ENCODE measurements at regions not wholly inside any gene's neighbourhood (a gene's known extent, or its start where the extent isn't known, plus 50 kb on each side); places are given as distances from the start of the nearest gene placed in this dataset.
A peak's percentile ranks its signal among the peaks of the same experiment; 100 is the strongest.

DNA sequence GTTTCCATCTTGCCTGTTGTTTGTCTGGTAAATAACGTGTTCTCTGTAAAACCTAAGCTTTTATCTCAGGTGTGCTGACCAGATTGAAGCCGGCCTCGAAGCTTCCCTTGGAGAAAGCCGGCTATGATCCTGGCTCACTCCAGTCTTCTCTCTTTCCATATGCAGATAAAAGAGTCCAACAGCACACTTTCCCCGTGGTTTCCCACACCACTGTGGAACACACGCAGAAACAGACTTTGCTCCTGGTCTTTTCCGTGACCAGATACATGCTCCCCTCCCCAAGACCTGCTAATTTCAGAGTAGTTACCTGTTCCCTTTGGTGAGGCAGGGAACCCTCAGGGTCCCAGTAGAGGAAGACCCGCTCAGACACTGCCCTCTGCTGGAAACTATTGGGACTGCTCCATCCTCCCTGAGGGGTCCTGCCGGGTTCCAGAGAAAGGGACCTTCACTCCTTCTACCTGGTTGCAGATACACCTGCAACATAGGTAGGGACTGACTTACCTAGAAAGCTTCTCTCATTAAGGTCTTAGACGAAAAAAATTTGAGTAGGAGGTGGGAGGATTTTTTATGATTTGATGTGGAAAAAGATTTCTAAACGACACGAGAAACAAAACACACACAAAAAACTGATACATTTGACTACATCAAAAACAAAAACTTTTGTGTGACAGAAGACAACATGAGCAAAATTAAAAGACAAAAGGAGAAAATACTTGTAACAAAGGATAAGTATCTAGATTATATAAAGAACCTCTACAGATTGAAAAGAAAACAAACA lies 415.4 kb upstream of the CCDC196 start:
- H3K27me3 ChIP-seq (ENCODE audit: low read length): no peaks in the 10 kb centered on the region
- no peak overlapping the region for H2AFZ ChIP-seq (ENCODE audit: low read depth, low read length, severe bottlenecking)
- H4K20me1 ChIP-seq (ENCODE audit: low read depth, low read length): no peaks in the 10 kb centered on the region
- no peaks in the 10 kb centered on the region for H3K79me2 ChIP-seq (ENCODE audit: insufficient read depth, low read length)
- H3K9me3 ChIP-seq (ENCODE audit: insufficient read depth, low read length): no peaks in the 10 kb centered on the region
- no peak overlapping the region for H3K4me2 ChIP-seq (ENCODE audit: low read depth, low read length, poor library complexity, severe bottlenecking)
- no peaks in the 10 kb centered on the region for H3F3A ChIP-seq (ENCODE audit: insufficient read depth)
- no peak overlapping the region for H3K9ac ChIP-seq (ENCODE audit: low read length)
- H3K27ac ChIP-seq (ENCODE audit: low read depth, low read length): no peak overlapping the region
- no peak for TF ChIP-seq EZH2phosphoT487 (conservative IDR thresholded peaks at IDR 0.05; ENCODE audit: low read length)
- TF ChIP-seq, protein P1, sequence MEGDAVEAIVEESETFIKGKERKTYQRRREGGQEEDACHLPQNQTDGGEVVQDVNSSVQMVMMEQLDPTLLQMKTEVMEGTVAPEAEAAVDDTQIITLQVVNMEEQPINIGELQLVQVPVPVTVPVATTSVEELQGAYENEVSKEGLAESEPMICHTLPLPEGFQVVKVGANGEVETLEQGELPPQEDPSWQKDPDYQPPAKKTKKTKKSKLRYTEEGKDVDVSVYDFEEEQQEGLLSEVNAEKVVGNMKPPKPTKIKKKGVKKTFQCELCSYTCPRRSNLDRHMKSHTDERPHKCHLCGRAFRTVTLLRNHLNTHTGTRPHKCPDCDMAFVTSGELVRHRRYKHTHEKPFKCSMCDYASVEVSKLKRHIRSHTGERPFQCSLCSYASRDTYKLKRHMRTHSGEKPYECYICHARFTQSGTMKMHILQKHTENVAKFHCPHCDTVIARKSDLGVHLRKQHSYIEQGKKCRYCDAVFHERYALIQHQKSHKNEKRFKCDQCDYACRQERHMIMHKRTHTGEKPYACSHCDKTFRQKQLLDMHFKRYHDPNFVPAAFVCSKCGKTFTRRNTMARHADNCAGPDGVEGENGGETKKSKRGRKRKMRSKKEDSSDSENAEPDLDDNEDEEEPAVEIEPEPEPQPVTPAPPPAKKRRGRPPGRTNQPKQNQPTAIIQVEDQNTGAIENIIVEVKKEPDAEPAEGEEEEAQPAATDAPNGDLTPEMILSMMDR (IDR thresholded peaks at IDR 0.05; ENCODE audit: insufficient read depth, low read length, poor library complexity, severe bottlenecking): peak; percentile 82
- no peaks in the 10 kb centered on the region for H3K36me3 ChIP-seq (ENCODE audit: low read length)
- no peak overlapping the region for H3K4me3 ChIP-seq (ENCODE audit: insufficient read depth, low read length, poor library complexity, severe bottlenecking)
- no peaks in the 10 kb centered on the region for H3K9me2 ChIP-seq (replicated peaks; ENCODE audit: insufficient read depth, low read length)

DNA sequence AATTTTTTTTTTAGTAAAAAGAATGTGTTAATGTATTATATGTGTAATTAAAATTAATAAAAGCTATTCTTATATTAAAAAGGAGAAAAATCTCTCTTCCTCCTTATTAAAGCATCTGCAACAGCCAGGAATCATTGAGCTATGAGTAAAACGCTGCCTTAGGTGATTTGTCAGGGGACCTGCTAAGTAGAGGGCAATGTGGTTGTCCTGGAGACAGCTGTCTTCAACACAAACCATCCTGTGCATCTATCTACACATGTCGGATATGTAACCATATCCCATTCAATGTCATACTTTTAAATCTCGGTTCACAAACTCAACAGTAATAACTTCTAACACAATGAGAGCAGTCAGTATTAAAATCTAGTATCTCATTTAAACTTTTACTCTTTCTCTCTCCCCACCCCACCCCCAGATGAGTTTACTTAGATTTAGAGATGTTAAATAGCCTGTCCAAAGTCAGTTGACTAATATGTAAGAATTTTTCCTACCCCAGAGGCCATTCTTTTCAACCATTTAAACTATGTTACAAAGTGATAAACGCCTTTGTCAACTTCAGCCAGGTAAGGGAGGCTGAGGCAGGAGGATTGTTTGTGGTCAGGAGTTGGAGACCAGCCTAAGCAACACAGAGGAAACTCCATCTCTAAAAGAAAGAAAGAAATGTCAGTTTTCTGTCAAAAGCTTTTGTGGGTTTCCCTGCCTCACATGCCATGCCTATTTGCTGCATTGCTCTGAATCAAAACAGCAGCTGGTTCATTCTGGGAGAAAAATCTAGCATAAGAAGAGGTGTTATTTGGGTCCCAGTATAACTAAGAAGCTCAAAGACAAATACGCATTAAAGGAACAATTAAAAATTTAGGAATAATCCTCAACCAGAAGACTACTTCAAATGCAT lies 413.7 kb upstream of the CCDC196 start:
- no peak overlapping the region for H2AFZ ChIP-seq (ENCODE audit: low read depth, low read length, severe bottlenecking)
- no peak overlapping the region for H3K9ac ChIP-seq (ENCODE audit: low read length)
- H3K9me2 ChIP-seq (replicated peaks; ENCODE audit: insufficient read depth, low read length): no peaks in the 10 kb centered on the region
- no peaks in the 10 kb centered on the region for H3F3A ChIP-seq (ENCODE audit: insufficient read depth)
- H3K79me2 ChIP-seq (ENCODE audit: insufficient read depth, low read length): no peaks in the 10 kb centered on the region
- TF ChIP-seq EZH2phosphoT487 (conservative IDR thresholded peaks at IDR 0.05; ENCODE audit: low read length): no peak
- TF ChIP-seq, protein P1 (IDR thresholded peaks at IDR 0.05; ENCODE audit: insufficient read depth, low read length, poor library complexity, severe bottlenecking): no peak
- H3K9me3 ChIP-seq (ENCODE audit: insufficient read depth, low read length): no peaks in the 10 kb centered on the region
- H3K36me3 ChIP-seq (ENCODE audit: low read length): no peaks in the 10 kb centered on the region
- H3K4me3 ChIP-seq (ENCODE audit: insufficient read depth, low read length, poor library complexity, severe bottlenecking): no peak overlapping the region
- no peak overlapping the region for H3K27ac ChIP-seq (ENCODE audit: low read depth, low read length)
- H3K4me2 ChIP-seq (ENCODE audit: low read depth, low read length, poor library complexity, severe bottlenecking): no peak overlapping the region
- H3K27me3 ChIP-seq (ENCODE audit: low read length): no peaks in the 10 kb centered on the region
- no peaks in the 10 kb centered on the region for H4K20me1 ChIP-seq (ENCODE audit: low read depth, low read length)

DNA sequence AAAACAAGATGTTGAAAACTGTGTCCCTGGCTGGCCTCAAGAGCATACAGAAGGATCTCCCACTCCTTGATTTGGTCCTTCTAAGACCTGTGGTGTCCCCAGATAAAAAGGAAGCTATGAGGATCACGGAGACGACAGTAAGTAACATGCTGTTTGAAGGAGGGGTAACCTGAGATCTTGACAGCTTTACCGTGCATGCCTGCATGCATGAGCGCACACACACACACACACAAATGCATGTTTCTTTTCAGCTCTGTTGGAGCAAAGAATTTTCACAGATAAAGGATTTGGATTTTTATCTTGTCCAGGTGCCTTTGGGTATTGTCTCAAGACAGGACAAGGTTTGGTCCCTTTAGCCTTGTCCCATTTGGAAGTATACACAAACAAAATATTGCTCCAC lies 411.6 kb upstream of the CCDC196 start:
- Histone ChIP-seq H3K36me3 (ENCODE audit: low read length) (no peaks in the 10 kb centered on the region), H3K9me3 (ENCODE audit: insufficient read depth, low read length) (no peaks in the 10 kb centered on the region), H3F3A (ENCODE audit: insufficient read depth) (no peaks in the 10 kb centered on the region), H3K4me3 (ENCODE audit: insufficient read depth, low read length, poor library complexity, severe bottlenecking) (no peak overlapping the region), H3K27me3 (ENCODE audit: low read length) (no peaks in the 10 kb centered on the region), H3K79me2 (ENCODE audit: insufficient read depth, low read length) (no peaks in the 10 kb centered on the region), H2AFZ (ENCODE audit: low read depth, low read length, severe bottlenecking) (no peak overlapping the region), H3K4me2 (ENCODE audit: low read depth, low read length, poor library complexity, severe bottlenecking) (no peak overlapping the region), H3K9ac (ENCODE audit: low read length) (no peak overlapping the region), H3K27ac (ENCODE audit: low read depth, low read length) (no peak overlapping the region), H4K20me1 (ENCODE audit: low read depth, low read length) (no peaks in the 10 kb centered on the region), H3K9me2 (replicated peaks; ENCODE audit: insufficient read depth, low read length) (no peaks in the 10 kb centered on the region)
- no peak for TF ChIP-seq EZH2phosphoT487 (conservative IDR thresholded peaks at IDR 0.05; ENCODE audit: low read length)
- TF ChIP-seq, protein P1 (IDR thresholded peaks at IDR 0.05; ENCODE audit: insufficient read depth, low read length, poor library complexity, severe bottlenecking): no peak

All from SU-DHL-6 (cell line).